WERI-Rb-1 (cell line): ENCODE measurements at regions not wholly inside any gene's neighbourhood (a gene's known extent, or its start where the extent isn't known, plus 50 kb on each side); places are given as distances from the start of the nearest gene placed in this dataset.

Experiments used
- DNase-seq: peaks from one replicate; pipeline ENCODE4 v3.0.0-alpha.2; 2020
- H3K27ac ChIP-seq: fragments of 250-450 bp; sonication (Bioruptor Pico); 2 replicates; pipeline ENCODE4 v1.5.1; 2020; ENCODE audit warnings: mild to moderate bottlenecking, moderate library complexity
- H3K27me3 ChIP-seq: fragments of 250-450 bp; sonication (Bioruptor Pico); 2 replicates; pipeline ENCODE4 v1.5.1; 2021; ENCODE audit warnings: mild to moderate bottlenecking, low read depth, moderate library complexity; ENCODE audit not compliant: insufficient read depth, severe bottlenecking
- H3K36me3 ChIP-seq: fragments of 250-450 bp; sonication (Bioruptor Pico); 2 replicates; pipeline ENCODE4 v1.5.1; 2020; ENCODE audit warnings: mild to moderate bottlenecking, moderate library complexity
- H3K4me3 ChIP-seq: 2 replicates; pipeline ENCODE4 v1.5.1; 2011; ENCODE audit warnings: low read depth, mild to moderate bottlenecking, control low read depth, low read length
- H3K9me3 ChIP-seq: fragments of 250-450 bp; sonication (Bioruptor Pico); 2 replicates; pipeline ENCODE4 v1.5.1; 2021; ENCODE audit warnings: mild to moderate bottlenecking, moderate library complexity; ENCODE audit not compliant: severe bottlenecking
- CTCF ChIP-seq: IDR thresholded peaks from 2 replicates; pipeline ENCODE4 v1.5.1; 2011; ENCODE audit warnings: low read depth, mild to moderate bottlenecking, control low read depth, inconsistent platforms, low read length

DNA sequence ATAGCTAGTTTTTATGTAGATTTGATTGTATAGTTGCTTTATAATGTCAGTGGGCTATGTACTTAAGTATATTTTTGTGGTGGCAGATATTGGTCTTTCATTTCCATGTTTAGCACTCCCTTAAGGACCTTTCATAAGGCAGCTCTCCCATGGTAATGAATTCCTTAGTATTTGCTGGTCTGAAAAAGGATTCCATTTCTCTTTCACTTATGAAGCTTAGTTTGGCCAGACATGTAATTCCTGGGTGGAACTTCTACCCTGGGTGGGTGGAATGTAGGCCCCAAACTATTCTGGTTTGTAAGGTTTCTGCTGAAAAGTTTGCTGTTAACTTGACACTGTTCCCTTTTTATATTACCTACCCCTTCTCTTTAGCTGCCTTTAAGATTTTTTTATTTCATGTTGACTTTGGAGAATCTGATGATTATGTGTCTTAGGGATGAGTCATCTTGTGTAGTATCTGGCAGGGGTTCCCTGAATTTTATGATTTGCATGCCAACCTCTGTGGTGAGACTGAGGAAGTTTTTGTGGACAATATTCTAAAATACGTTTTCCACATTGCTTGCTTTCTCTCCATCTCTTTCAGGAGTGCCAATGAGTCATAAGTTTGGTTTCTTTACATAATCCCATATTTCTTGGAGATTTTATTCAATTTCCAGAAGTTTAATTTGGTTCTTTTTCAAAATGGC, 65.4 kb upstream of the VRK2 start:
- DNase-seq, result no peak
- Histone ChIP-seq H3K27me3 (no peaks in the 10 kb centered on the region), H3K4me3 (no peak overlapping the region), H3K27ac (no peak overlapping the region), H3K36me3 (no peaks in the 10 kb centered on the region), H3K9me3 (no peaks in the 10 kb centered on the region)
- TF ChIP-seq CTCF, result no peak

GRCh38 chr2:57987835-57988573, 58.6 kb upstream of the VRK2 start:
- Histone ChIP-seq H3K4me3 (no peak overlapping the region), H3K27ac (no peak overlapping the region), H3K9me3 (no peaks in the 10 kb centered on the region), H3K36me3 (no peaks in the 10 kb centered on the region), H3K27me3 (no peaks in the 10 kb centered on the region)
- no peak for DNase-seq
- no peak for TF ChIP-seq CTCF

DNA sequence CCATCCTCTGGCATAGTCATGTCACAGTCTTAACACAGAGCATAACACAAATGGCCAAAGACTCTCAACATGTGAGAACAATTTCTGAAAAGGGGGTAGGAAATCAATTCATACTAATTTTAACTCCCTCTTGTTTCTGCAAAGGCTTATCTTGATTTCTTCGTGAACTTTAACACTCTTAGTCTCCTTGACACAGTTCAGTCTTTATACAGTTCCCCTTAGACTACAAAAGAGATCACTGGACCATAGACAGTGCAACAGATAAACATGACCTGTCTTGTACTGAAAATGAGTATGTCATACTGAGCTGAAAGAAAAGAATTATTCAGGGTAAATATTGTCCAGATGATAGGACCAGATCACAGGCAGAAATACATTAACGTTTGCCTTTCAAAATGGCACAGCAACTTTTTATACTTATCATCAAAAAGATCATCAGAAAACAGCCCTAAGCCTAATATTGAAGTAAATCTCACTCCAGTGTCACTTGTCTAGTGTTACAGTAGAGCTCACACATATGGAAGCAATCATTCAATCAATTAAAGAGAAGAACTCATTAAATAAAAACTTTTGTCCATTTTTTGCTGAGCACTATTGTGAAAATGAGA, 56.4 kb upstream of the VRK2 start:
- H3K9me3 ChIP-seq, result no peaks in the 10 kb centered on the region
- no peak overlapping the region for H3K4me3 ChIP-seq
- H3K27me3 ChIP-seq, result no peaks in the 10 kb centered on the region
- no peak overlapping the region for H3K27ac ChIP-seq
- H3K36me3 ChIP-seq, result no peaks in the 10 kb centered on the region
- no peak for TF ChIP-seq CTCF
- DNase-seq, result no peak
